ENCODE measurements at regions not wholly inside any gene's neighbourhood (a gene's known extent, or its start where the extent isn't known, plus 50 kb on each side); places are given as distances from the start of the nearest gene placed in this dataset.

DNA sequence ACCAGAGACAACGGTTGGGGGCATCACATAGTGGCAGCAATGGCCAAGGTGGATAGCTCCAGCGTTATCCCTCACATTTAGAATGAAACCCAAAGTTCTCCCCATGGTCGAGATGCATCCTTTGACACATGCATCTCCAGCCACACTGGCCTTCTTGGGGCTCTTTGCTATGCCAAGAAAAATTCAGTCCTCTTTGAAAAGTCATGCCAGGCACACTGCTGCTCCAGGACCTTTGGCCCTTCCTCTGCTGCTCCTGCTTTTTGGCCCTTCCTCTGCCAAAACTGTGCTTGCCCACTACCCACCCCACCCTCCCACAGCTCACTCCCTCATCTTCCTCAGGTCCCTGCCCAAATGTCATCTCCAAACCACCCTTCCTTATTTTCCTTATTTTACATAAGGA is 106.4 kb downstream of the C1orf94 start:
- TF ChIP-seq, protein P1, sequence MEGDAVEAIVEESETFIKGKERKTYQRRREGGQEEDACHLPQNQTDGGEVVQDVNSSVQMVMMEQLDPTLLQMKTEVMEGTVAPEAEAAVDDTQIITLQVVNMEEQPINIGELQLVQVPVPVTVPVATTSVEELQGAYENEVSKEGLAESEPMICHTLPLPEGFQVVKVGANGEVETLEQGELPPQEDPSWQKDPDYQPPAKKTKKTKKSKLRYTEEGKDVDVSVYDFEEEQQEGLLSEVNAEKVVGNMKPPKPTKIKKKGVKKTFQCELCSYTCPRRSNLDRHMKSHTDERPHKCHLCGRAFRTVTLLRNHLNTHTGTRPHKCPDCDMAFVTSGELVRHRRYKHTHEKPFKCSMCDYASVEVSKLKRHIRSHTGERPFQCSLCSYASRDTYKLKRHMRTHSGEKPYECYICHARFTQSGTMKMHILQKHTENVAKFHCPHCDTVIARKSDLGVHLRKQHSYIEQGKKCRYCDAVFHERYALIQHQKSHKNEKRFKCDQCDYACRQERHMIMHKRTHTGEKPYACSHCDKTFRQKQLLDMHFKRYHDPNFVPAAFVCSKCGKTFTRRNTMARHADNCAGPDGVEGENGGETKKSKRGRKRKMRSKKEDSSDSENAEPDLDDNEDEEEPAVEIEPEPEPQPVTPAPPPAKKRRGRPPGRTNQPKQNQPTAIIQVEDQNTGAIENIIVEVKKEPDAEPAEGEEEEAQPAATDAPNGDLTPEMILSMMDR (IDR thresholded peaks at IDR 0.05) = no peak
- TF ChIP-seq EZH2 (IDR thresholded peaks at IDR 0.05; ENCODE audit: borderline replicate concordance, insufficient read depth, low read depth, low read length, poor library complexity, severe bottlenecking) = no peak
- Mint-ChIP-seq H3K4me3 (no peak overlapping the region), H3K4me1 (no peaks in the 10 kb centered on the region), H3K9me3 (ENCODE audit: insufficient read depth) (no peaks in the 10 kb centered on the region), H3K27me3 (no peaks in the 10 kb centered on the region), H3K27ac (no peak overlapping the region)
- Histone ChIP-seq H3K9ac (ENCODE audit: low read length) (no peak overlapping the region), H3K4me2 (replicated peaks; ENCODE audit: low read depth, low read length, poor library complexity, severe bottlenecking) (no peak overlapping the region), H3K9me3 (ENCODE audit: control extremely low read depth in 1 of 3, control insufficient read depth in 2 of 3, insufficient read depth in 1 of 3, low read length in 2 of 3) (no peaks in the 10 kb centered on the region), H2AFZ (ENCODE audit: insufficient read depth, low read depth, low read length, poor library complexity, severe bottlenecking) (no peak overlapping the region), H3K27me3 (replicated peaks in 1 of 4; ENCODE audit: control extremely low read depth in 1 of 4, control insufficient read depth in 3 of 4, insufficient read depth in 4 of 4, low read length in 3 of 4) (peaks cover 0 to 2% (median 0%) of the 10 kb centered on the region in 4 experiments), H4K20me1 (ENCODE audit: control insufficient read depth, insufficient read depth, low read length, poor library complexity, severe bottlenecking) (no peaks in the 10 kb centered on the region), H3K79me2 (ENCODE audit: control insufficient read depth, insufficient read depth, low read length) (no peaks in the 10 kb centered on the region), H3K4me1 (ENCODE audit: control insufficient read depth in 2 of 2, insufficient read depth in 2 of 2, low read length in 2 of 2) (no peaks in the 10 kb centered on the region), H3K4me3 (ENCODE audit: control extremely low read depth in 1 of 5, extremely low read depth in 1 of 5, insufficient read depth in 1 of 5, low read depth in 2 of 5, low read length in 4 of 5) (no peak overlapping the region), H3K27ac (ENCODE audit: low read length in 2 of 2) (no peak overlapping the region), H3K36me3 (replicated peaks in 1 of 2; ENCODE audit: control extremely low read depth in 1 of 2, control insufficient read depth in 1 of 2, extremely low read depth in 1 of 2, insufficient read depth in 2 of 2, low read length in 1 of 2) (no peaks in the 10 kb centered on the region)
- DNase-seq = no peak
- POLR2A ChIA-PET = no interaction called here
- ATAC-seq (ENCODE audit: low read depth) = no peak
- CTCF ChIA-PET = no interaction called here
- 39% methylated on average over 3 of the region's 3 CpGs for WGBS (ENCODE audit: insufficient coverage)
- intact Hi-C loops (cut with micrococcal nuclease) = no loop called here

- Mint-ChIP-seq H3K27ac (no peak overlapping the region), H3K4me1 (no peaks in the 10 kb centered on the region), H3K9me3 (ENCODE audit: insufficient read depth) (no peaks in the 10 kb centered on the region), H3K4me3 (no peak overlapping the region), H3K27me3 (no peaks in the 10 kb centered on the region)
- no peaks in the 10 kb centered on the region for H3K4me1 ChIP-seq (ENCODE audit: control insufficient read depth in 2 of 2, insufficient read depth in 2 of 2, low read length in 2 of 2)
- intact Hi-C loops (cut with micrococcal nuclease) = no loop called here
- H2AFZ ChIP-seq (ENCODE audit: insufficient read depth, low read depth, low read length, poor library complexity, severe bottlenecking) = no peak overlapping the region
- no peak for ATAC-seq (ENCODE audit: low read depth)
- no peaks in the 10 kb centered on the region for H3K36me3 ChIP-seq (replicated peaks in 1 of 2; ENCODE audit: control extremely low read depth in 1 of 2, control insufficient read depth in 1 of 2, extremely low read depth in 1 of 2, insufficient read depth in 2 of 2, low read length in 1 of 2)
- 83% methylated on average over 4 of the region's 6 CpGs for WGBS (ENCODE audit: insufficient coverage)
- no peak overlapping the region for H3K9ac ChIP-seq (ENCODE audit: low read length)
- no peaks in the 10 kb centered on the region for H3K79me2 ChIP-seq (ENCODE audit: control insufficient read depth, insufficient read depth, low read length)
- no peak for TF ChIP-seq EZH2 (IDR thresholded peaks at IDR 0.05; ENCODE audit: borderline replicate concordance, insufficient read depth, low read depth, low read length, poor library complexity, severe bottlenecking)
- TF ChIP-seq, protein P1 (IDR thresholded peaks at IDR 0.05) = no peak
- H3K4me3 ChIP-seq (ENCODE audit: control extremely low read depth in 1 of 5, extremely low read depth in 1 of 5, insufficient read depth in 1 of 5, low read depth in 2 of 5, low read length in 4 of 5) = no peak overlapping the region
- ChIA-PET POLR2A (no interaction called here), CTCF (no interaction called here)
- no peak overlapping the region for H3K27ac ChIP-seq (ENCODE audit: low read length in 2 of 2)
- no peaks in the 10 kb centered on the region for H3K9me3 ChIP-seq (ENCODE audit: control extremely low read depth in 1 of 3, control insufficient read depth in 2 of 3, insufficient read depth in 1 of 3, low read length in 2 of 3)
- H3K27me3 ChIP-seq (replicated peaks in 1 of 4; ENCODE audit: control extremely low read depth in 1 of 4, control insufficient read depth in 3 of 4, insufficient read depth in 4 of 4, low read length in 3 of 4) = peaks cover 0 to 2% (median 0%) of the 10 kb centered on the region in 4 experiments
- no peak overlapping the region for H3K4me2 ChIP-seq (replicated peaks; ENCODE audit: low read depth, low read length, poor library complexity, severe bottlenecking)
- DNase-seq = no peak
- no peaks in the 10 kb centered on the region for H4K20me1 ChIP-seq (ENCODE audit: control insufficient read depth, insufficient read depth, low read length, poor library complexity, severe bottlenecking)
Observed at GRCh38 chr1:34286511-34286910, 109.8 kb downstream of the C1orf94 start.

Measured in B cell (primary cell).